ENCODE measurements at regions not wholly inside any gene's neighbourhood (a gene's known extent, or its start where the extent isn't known, plus 50 kb on each side); places are given as distances from the start of the nearest gene placed in this dataset.

GRCh38 chr3:51610708-51611107 lies 60.3 kb upstream of the TEX264 start:
- Histone ChIP-seq H3K4ac (ENCODE audit: low read depth, low read length) (no peak overlapping the region), H3K56ac (ENCODE audit: insufficient read length, low read depth, low read length) (no peak overlapping the region), H2BK12ac (ENCODE audit: insufficient read length, low read depth, low read length) (no peak overlapping the region), H3K27me3 (ENCODE audit: insufficient read depth, low read length) (no peaks in the 10 kb centered on the region), H3K23me2 (ENCODE audit: insufficient read length, low read depth, low read length, poor library complexity, severe bottlenecking) (no peaks in the 10 kb centered on the region), H3K4me2 (ENCODE audit: insufficient read depth, insufficient read length, low read length) (no peak overlapping the region), H2AK5ac (ENCODE audit: insufficient read length, low read length) (no peak overlapping the region), H4K91ac (ENCODE audit: insufficient read length, low read depth, low read length) (no peak overlapping the region), H3K14ac (ENCODE audit: insufficient read depth, low read length) (no peak overlapping the region), H3K79me2 (ENCODE audit: insufficient read depth, low read length) (no peaks in the 10 kb centered on the region; the same call in 1 of the 2 replicates), H2BK5ac (ENCODE audit: insufficient read length, low read length) (no peak overlapping the region), H2BK15ac (ENCODE audit: low read depth, low read length) (no peak overlapping the region), H3K23ac (ENCODE audit: insufficient read length, low read depth, low read length) (no peak overlapping the region), H3K27ac (ENCODE audit: insufficient read length, low read depth, low read length) (no peak overlapping the region), H2BK20ac (ENCODE audit: low read depth, low read length, poor library complexity, severe bottlenecking) (no peak overlapping the region), H2BK120ac (ENCODE audit: low read depth, low read length, poor library complexity, severe bottlenecking) (no peak overlapping the region), H3K18ac (ENCODE audit: insufficient read length, low read depth, low read length) (no peak overlapping the region), H4K20me1 (ENCODE audit: control insufficient read depth, insufficient read depth, insufficient read length) (no peaks in the 10 kb centered on the region), H3T11ph (ENCODE audit: low read length) (no peak overlapping the region), H3K9me3 (ENCODE audit: control insufficient read depth, low read depth, low read length) (no peaks in the 10 kb centered on the region), H4K8ac (replicated peaks; ENCODE audit: insufficient read length, low read depth, low read length) (no peak overlapping the region), H2AFZ (ENCODE audit: low read length) (no peak overlapping the region), H3K79me1 (ENCODE audit: insufficient read depth, low read depth, low read length, poor library complexity, severe bottlenecking) (no peaks in the 10 kb centered on the region), H4K5ac (ENCODE audit: insufficient read length, low read depth, low read length) (no peak overlapping the region), H3K4me1 (ENCODE audit: insufficient read depth, low read length) (no peaks in the 10 kb centered on the region), H3K9ac (ENCODE audit: extremely low read depth, insufficient read length, low read length) (no peak overlapping the region)
- Mint-ChIP-seq H3K27ac (no peak overlapping the region), H3K27me3 (ENCODE audit: low read depth) (no peaks in the 10 kb centered on the region), H3K4me3 (no peak overlapping the region), H3K36me3 (ENCODE audit: insufficient read depth in 1 of 3, low read depth in 3 of 3) (peaks cover 25 to 30% (median 28%) of the 10 kb centered on the region in 3 experiments), H3K4me1 (peaks cover 10 to 16% of the 10 kb centered on the region in 2 experiments), H3K9me3 (peaks cover 16 to 19% of the 10 kb centered on the region in 2 experiments)
- no peak for TF ChIP-seq CTCF (conservative IDR thresholded peaks at IDR 0.05)
- no CpG with 5 or more reads among the region's 1 CpG for WGBS (ENCODE audit: extremely low coverage, insufficient read length, low lambda C conversion rate)
- no peak for DNase-seq

Measured in H9 (cell line).